Suprapubic skin (tissue), 4 donors: ENCODE measurements at regions not wholly inside any gene's neighbourhood (a gene's known extent, or its start where the extent isn't known, plus 50 kb on each side); places are given as distances from the start of the nearest gene placed in this dataset.
A peak's percentile ranks its signal among the peaks of the same experiment; 100 is the strongest.

Experiments used
- DNase-seq, 2 donors: peaks; one replicate each; pipeline ENCODE4 v3.0.0-alpha.2; 2019; ENCODE audit warnings: low spot score in 2 of 2
- H3K27ac ChIP-seq: fragments of 200-600 bp; sonication (generic); one replicate; pipeline ENCODE4 v1.5.1; 2019
- H3K27me3 ChIP-seq: fragments of 200-600 bp; sonication (generic); one replicate; pipeline ENCODE4 v1.5.1; 2019
- H3K36me3 ChIP-seq: fragments of 200-600 bp; sonication (generic); one replicate; pipeline ENCODE4 v1.5.1; 2019
- H3K4me1 ChIP-seq: fragments of 200-600 bp; sonication (generic); one replicate; pipeline ENCODE4 v1.5.1; 2019
- H3K4me3 ChIP-seq: fragments of 200-600 bp; sonication (generic); one replicate; pipeline ENCODE4 v1.5.1; 2019; ENCODE audit warnings: mild to moderate bottlenecking
- H3K9me3 ChIP-seq: fragments of 200-600 bp; sonication (generic); one replicate; pipeline ENCODE4 v1.5.1; 2019
- CTCF ChIP-seq, 2 donors: fragments of 200-600 bp in 1 of 2; fragments of 450-650 bp in 1 of 2; sonication (generic) in 1 of 2; IDR thresholded peaks; one replicate each; pipeline ENCODE4 v1.5.1; 2016 to 2019; ENCODE audit warnings: antibody characterized with exemption in 2 of 2, mild to moderate bottlenecking in 1 of 2, moderate library complexity in 1 of 2
- EP300 ChIP-seq: sonication (generic); formaldehyde crosslinking; IDR thresholded peaks from one replicate; pipeline ENCODE4 v1.6.1; 2017; ENCODE audit warnings: antibody characterized with exemption
- POLR2A ChIP-seq, 2 donors: fragments of 450-650 bp; IDR thresholded peaks; one replicate each; pipeline ENCODE4 v1.6.1; 2017; ENCODE audit warnings: antibody characterized with exemption in 2 of 2, mild to moderate bottlenecking in 2 of 2, moderate library complexity in 2 of 2
- POLR2AphosphoS5 ChIP-seq, 3 donors: sonication (generic); formaldehyde crosslinking; IDR thresholded peaks; one replicate each; pipeline ENCODE4 v1.6.1; 2017; ENCODE audit warnings: antibody characterized with exemption in 3 of 3
- WGBS: methylation state at CpG from one replicate; pipeline ENCODE4 v1.1.5; 2018; 5-methylcytosine and 5-hydroxymethylcytosine counted together

- H3K27me3 ChIP-seq: no peaks in the 10 kb centered on the region
- H3K9me3 ChIP-seq: no peaks in the 10 kb centered on the region
- 62% methylated on average over 3 of the region's 3 CpGs for WGBS
- TF ChIP-seq POLR2A (IDR thresholded peaks at IDR 0.05) (no peak), POLR2AphosphoS5 (IDR thresholded peaks at IDR 0.05) (no peak), CTCF (IDR thresholded peaks at IDR 0.05) (no peak)
- DNase-seq: no peak
- no peak overlapping the region for H3K4me3 ChIP-seq
- H3K36me3 ChIP-seq: no peaks in the 10 kb centered on the region
- no peaks in the 10 kb centered on the region for H3K4me1 ChIP-seq
- no peak overlapping the region for H3K27ac ChIP-seq
These were observed 162.4 kb upstream of the NABP1 start for GRCh38 chr2:191515551-191515950.

GRCh38 chr2:191516260-191516659, 161.7 kb upstream of the NABP1 start:
- Histone ChIP-seq H3K4me1 (no peaks in the 10 kb centered on the region), H3K27ac (no peak overlapping the region), H3K9me3 (no peaks in the 10 kb centered on the region), H3K4me3 (no peak overlapping the region), H3K36me3 (no peaks in the 10 kb centered on the region), H3K27me3 (no peaks in the 10 kb centered on the region)
- no peak for DNase-seq
- no peak for TF ChIP-seq EP300
- no peak for TF ChIP-seq CTCF (IDR thresholded peaks at IDR 0.05)
- TF ChIP-seq POLR2AphosphoS5 (IDR thresholded peaks at IDR 0.05): no peak
- TF ChIP-seq POLR2A (IDR thresholded peaks at IDR 0.05): no peak
- WGBS: 78% methylated on average over 4 of the region's 4 CpGs

- DNase-seq: no peak
- no peak overlapping the region for H3K27ac ChIP-seq
- no peak overlapping the region for H3K4me3 ChIP-seq
- no peaks in the 10 kb centered on the region for H3K36me3 ChIP-seq
- H3K9me3 ChIP-seq: no peaks in the 10 kb centered on the region
- H3K27me3 ChIP-seq: no peaks in the 10 kb centered on the region
- WGBS: 19% methylated on average over 1 of the region's 1 CpG
- peak; percentile 51 to 75 for TF ChIP-seq CTCF (IDR thresholded peaks at IDR 0.05)
- TF ChIP-seq POLR2AphosphoS5 (IDR thresholded peaks at IDR 0.05): no peak
- no peak for TF ChIP-seq POLR2A (IDR thresholded peaks at IDR 0.05)
- no peak for TF ChIP-seq EP300
- no peaks in the 10 kb centered on the region for H3K4me1 ChIP-seq
These were observed 156.2 kb upstream of the NABP1 start for GRCh38 chr2:191521608-191522208.

GRCh38 chr2:191522478-191523120, 155.3 kb upstream of the NABP1 start:
- WGBS: 78% methylated on average over 7 of the region's 7 CpGs
- no peaks in the 10 kb centered on the region for H3K27me3 ChIP-seq
- TF ChIP-seq POLR2AphosphoS5 (IDR thresholded peaks at IDR 0.05) (no peak), POLR2A (IDR thresholded peaks at IDR 0.05) (no peak), EP300 (no peak), CTCF (IDR thresholded peaks at IDR 0.05) (no peak)
- H3K4me3 ChIP-seq: no peak overlapping the region
- no peaks in the 10 kb centered on the region for H3K36me3 ChIP-seq
- no peaks in the 10 kb centered on the region for H3K9me3 ChIP-seq
- no peak for DNase-seq
- no peak overlapping the region for H3K27ac ChIP-seq
- H3K4me1 ChIP-seq: no peaks in the 10 kb centered on the region

- no peak for TF ChIP-seq POLR2AphosphoS5 (IDR thresholded peaks at IDR 0.05)
- TF ChIP-seq POLR2A (IDR thresholded peaks at IDR 0.05): no peak
- no peak for TF ChIP-seq EP300
- TF ChIP-seq CTCF (IDR thresholded peaks at IDR 0.05): no peak
- H3K4me1 ChIP-seq: no peaks in the 10 kb centered on the region
- H3K36me3 ChIP-seq: no peaks in the 10 kb centered on the region
- DNase-seq: no peak
- no peaks in the 10 kb centered on the region for H3K9me3 ChIP-seq
- H3K27ac ChIP-seq: no peak overlapping the region
- H3K4me3 ChIP-seq: no peak overlapping the region
- WGBS: 92% methylated on average over 1 of the region's 1 CpG
- H3K27me3 ChIP-seq: no peaks in the 10 kb centered on the region
These were observed 151.8 kb upstream of the NABP1 start for GRCh38 chr2:191526091-191526490.
